ENCODE measurements at regions not wholly inside any gene's neighbourhood (a gene's known extent, or its start where the extent isn't known, plus 50 kb on each side); places are given as distances from the start of the nearest gene placed in this dataset.
A peak's percentile ranks its signal among the peaks of the same experiment; 100 is the strongest.

DNA sequence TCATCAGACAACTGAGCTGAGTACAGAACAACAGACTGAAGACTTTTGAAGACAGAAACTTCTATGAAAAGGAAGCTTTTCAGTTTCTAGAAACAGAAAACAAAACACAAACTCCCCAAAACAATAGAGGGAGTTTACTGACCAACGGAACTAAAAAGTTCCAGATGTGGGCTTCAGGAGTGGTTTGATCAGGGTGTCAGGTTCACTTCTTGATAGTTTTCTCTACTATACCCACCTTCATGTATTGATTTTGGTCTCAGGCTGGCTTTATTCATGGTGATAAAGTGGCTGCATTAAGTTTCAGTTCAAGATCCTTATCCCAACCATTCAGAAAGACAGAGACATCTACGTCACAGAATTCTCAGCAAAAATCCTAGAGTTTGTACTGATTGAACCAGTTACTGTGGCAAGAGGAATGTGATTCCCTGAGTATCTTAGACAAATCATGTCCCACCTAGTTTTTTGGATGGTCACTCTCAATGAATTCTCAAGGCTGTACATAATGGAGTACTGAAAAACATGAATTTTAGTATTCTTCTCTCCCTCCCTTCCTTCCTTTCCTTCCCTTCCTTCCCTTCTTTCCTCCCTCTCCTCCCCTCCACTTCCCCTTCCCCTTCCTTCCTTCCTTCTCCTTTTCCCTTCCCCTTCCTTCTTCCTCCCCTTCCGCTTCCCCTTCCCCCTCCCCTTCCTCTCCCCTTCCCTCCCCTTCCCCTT, 680.5 kb downstream of the PTPRU start:
- DNase-seq (ENCODE audit: low spot score): no peak

DNA sequence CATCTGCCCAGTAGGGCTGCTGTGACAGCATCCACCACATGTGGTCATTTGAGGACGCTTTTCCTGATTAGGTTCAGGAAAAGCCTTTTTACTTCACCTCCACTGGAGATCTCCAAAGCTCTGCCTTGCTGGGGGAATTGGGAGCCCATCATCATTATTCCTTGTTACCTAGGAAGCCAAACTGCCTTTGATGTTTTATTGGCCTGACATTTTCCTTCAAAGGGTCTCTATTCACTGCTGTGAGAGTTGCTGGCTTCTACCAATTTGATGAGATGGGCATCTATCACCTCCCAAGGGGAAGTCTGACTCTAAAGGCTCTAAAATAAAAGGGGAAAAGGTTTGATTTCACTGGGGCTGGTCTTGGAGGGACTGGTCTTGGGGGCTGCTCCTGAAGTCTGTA, 678.6 kb downstream of the PTPRU start:
- DNase-seq (ENCODE audit: low spot score): no peak

DNA sequence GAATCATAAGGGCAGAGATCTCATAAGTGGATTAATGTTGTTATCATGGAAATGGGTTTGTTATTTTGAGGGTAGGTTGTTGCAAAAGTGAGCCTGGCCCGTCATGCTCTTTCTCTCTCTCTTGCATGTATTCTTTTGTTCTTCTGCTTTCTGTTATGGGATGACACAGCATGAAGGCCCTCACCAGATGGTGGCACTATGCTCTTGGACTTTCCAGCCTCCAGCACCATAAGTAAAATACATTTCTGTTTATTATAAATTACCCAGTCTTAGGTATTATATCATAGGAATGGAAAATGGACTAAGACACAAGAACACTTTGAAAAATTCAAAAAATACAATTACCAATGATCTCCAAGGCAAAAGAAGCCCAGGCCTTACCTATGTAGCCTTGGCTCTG, 676.1 kb downstream of the PTPRU start:
- DNase-seq (ENCODE audit: low spot score): no peak

DNA sequence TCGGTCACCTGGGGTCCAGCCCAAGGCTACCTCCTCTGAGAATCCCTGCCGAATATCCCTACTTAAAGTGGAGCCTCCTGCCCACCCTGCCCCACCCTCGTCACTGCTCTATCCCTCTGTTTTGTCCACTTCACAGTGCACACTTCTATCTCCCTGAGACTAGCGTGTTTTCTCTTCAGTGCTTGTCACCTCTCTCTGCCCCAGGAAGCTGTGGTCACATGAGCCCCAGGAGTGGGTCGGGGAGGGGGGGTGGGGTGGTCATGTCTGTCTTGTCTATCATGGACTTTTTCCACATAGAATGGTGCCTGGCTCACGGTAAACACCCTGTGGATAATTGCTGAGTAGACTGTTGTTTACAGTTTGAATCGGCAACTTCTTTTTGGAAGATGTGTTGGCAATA, 673.6 kb downstream of the PTPRU start:
- no peak for DNase-seq (ENCODE audit: low spot score)

DNA sequence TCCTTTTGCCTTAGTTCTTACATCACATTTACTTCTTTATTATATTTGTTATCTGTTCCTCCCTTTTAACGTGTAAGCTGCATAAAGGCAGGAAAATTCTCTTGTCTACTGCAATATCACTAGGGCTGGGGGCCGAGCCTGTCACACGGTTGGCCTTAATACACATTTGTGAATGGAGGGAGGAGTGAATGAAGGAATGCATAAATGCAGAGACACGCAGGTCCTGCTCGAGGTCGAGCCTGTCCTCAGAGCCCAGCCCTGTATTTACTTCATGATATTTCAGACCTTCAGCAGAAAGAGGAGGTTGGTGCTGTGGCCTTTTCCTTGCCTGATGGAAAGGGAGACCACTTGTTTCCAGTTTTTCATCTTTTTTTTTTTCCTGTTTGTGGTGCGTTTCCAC, 671.3 kb downstream of the PTPRU start:
- DNase-seq (ENCODE audit: low spot score): no peak

DNA sequence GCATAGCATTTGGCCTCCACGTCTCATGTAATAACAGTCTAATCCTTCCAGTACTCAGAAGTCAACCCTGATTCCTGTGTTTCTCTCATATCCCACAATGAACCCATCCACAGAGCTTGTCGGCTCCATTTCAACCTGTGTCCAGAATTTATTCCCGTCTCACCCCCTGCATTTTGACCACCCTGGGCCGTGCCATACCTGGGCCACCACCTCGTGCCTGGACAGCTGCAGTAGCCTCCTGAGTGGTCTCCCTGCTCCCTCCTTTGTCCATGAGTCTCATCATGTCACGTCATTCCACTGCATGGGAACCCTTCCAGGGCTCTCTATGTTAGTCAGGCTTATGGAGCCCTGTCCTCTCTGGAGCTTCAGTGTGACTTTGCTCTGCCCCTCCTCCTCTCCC, 670.6 kb downstream of the PTPRU start:
- no peak for DNase-seq (ENCODE audit: low spot score)

DNA sequence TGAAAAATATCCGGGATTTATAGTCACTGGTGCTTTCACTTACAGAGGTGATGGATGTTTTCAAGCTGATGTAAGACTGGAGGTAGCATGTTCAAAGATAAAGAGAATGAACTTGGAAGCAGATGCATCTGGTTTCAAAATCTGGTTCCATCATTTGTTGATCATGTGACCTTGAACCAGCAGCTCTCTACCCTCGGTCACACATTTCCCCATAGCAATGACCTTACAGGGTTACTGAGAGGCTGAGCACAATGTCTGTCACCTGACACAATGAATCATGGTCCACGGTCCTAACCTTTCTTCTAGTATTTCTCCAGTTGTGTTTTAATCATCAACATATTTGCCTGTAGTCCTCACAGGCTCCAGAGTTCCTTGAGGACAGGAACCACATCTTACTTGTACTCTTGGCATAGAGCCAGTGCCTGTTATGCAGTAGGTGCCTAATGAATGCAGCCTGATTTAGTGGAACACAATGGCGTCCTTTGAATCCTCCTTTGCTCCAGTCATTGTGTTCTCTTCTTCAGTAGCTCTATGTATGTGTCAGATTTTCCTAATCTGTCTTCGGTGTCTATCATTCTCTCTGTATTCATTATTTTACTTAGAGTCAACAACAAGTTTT, 667.3 kb downstream of the PTPRU start:
- no peak for DNase-seq (ENCODE audit: low spot score)

DNA sequence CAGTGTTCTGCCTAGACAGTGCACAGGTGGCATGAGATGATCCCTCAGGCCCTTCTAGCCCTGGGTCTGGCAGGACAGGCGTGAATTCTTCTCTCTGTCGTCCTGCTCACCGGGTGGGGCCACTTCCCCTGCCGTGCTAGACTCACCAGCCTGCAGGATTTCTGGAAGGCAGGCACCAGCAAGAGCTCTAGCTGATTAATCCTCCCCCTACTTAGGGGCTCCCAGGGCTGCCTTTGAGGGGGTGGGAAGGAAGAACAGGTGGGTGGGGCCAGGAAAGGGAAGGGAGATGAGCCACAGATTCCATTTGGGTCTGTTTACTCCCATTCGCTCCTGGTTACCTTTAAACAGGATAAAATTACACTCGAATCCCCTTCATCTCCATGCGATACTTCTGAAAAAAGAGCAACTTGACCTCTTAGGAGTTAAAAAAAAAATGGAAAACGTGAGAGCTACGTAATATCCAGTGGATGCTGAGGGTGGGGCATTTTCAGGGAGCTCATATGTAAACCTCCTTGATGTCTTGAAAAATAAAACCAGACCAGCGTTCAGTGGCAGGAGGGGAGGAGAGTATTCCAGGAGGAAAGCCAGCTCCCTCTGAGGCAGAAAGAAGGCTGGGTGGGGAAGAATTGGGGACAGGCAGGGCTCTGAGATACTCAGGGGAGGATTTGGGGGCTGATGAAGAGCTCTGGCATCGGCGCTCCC, 665.5 kb downstream of the PTPRU start:
- DNase-seq (ENCODE audit: low spot score): peak; percentile 71

DNA sequence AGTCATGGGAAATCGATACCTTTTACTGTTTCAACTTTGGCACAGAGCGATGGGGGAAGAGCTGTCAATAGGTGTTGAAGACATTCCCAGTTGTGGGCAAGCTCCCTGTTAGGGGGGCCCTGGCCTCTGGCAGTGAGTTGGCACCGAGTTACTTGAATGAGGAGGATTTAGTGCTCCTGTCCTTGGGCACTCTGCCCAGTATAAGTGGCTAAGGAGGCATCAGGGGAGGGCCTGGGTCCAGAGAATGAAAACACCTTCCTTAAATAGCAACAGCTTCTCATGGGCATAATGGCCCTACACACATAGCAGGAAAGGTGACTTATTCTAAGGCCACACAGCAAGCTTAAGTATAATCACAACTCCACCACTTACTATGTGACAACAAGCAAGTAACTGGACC, 664.4 kb downstream of the PTPRU start:
- DNase-seq (ENCODE audit: low spot score): no peak

DNA sequence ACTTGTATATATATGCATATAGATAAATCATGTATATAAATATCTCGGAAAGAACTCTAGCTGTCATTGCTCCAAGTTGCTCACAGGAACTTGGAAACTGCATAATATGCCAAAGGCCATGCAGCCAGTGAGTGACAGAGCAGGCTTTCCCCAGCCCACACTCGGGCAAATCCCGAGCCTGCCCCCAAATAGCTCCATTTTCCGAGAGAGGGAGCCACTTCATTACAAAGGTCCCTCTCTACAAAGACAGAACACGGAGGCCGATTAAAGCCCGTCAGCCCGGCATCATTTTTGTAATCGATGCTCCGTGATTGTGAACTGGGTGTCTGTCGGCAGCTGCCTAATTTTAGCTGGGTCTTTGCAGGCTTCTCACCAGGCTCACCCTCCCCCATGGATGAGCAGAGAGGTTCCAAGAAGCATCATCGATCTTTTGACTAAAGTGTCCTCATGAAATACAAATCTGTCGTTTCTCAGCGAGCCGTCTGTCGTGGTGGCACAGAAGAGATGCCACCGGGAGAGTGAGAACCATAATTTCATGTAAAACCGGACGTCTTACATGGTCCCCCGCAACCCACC, 663.9 kb downstream of the PTPRU start:
- no peak for DNase-seq (ENCODE audit: low spot score)

DNA sequence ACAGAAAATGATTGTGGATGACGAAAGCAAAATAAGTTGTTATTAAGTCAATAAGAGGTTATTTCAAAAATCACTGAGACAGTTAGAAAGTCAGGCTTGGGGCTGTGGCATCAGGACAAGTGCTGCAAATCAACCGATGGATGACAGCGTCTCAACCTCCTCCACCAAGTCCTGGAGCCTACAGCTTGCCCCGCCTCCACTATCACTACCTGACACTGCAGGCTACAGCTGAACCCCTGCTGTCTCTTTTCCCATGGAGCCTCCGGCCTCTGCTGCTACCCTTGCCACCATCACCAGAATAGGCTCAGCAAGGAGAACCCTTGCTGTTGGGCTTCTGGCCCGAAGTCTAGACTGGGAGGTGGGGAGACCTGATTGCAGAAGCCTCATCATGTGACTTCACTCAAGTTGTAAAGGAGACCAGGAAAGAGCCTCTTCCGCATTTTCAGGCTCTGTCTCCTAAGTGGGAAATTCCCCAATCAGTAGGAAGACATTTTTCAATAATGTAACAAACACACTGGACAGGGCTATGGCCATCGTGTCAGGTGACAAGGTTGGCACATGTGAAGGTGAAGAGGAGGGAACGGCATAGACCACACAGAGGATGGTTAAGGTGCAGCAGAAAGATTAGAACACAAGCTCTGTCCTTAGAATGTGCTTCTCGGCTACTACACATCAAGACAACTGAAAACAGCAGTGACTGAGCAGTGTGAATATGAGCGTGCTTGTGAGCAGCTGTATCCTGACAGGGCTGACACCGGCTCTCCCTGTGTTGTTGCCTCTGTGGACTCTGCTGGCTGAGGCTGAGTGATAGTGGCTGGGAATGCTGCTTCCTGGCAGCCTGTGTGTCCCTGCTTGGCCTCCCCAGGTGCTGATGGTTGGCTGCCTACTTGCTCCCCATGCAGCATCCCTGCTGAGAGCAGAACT, 660.7 kb downstream of the PTPRU start:
- no peak for DNase-seq (ENCODE audit: low spot score)

DNA sequence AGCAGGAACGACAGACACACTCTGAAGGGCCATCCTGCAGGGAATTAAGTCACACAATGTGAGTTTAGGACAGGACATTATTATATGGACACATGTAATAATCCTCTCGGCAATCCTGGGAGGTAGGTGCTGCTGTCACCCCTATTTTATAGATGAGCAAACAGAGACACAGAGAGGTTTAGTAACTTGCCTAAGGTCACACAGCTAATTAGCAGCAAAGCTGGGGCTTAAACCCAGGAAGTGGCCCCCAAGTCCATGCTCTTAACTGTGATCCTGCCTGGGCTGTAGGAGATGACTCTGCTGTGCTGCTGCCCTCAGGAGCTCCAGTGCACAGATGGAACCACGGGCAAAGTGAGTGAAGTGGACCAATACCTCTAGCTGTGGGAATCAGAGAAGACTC, 660.0 kb downstream of the PTPRU start:
- DNase-seq (ENCODE audit: low spot score): no peak

DNA sequence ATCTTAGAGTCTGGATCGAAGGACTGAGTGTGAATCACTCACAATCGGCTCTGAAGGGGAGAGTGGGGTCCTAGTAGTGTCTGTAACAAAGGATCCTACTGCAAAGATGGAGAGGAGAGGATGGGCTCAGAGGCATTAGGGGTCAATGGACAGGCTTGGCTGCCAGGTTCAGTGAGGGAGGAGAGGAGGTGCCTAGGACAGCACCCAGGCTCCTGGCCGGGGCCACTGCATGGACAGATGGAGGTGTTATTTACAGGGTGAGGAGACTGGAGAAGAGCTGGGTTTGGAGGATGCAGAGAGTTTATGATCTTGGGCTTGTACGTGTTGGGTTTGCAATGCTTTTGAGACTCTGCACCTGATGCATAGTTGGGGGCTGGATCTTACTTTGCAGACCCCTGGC, 658.9 kb downstream of the PTPRU start:
- DNase-seq (ENCODE audit: low spot score): no peak

DNA sequence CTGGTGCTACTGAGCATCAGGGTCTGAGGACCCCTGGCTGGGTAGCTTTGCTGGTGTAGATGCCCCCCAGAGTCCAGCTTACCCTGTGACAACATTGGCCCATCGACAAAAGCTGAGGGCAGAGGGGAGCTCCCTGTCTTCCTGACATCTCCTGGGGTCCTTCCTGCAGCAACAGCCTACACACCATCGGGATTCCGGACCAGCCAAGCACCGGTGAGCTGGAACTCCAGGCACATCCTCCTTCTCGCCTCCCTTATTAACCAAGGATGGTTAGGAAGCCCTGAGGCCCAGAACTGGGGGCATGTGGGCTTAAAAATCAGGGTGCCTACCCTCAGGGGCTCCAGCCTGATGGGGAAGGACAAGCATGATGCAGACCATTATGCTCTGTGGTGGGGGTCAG, 658.0 kb downstream of the PTPRU start:
- DNase-seq (ENCODE audit: low spot score): no peak

DNA sequence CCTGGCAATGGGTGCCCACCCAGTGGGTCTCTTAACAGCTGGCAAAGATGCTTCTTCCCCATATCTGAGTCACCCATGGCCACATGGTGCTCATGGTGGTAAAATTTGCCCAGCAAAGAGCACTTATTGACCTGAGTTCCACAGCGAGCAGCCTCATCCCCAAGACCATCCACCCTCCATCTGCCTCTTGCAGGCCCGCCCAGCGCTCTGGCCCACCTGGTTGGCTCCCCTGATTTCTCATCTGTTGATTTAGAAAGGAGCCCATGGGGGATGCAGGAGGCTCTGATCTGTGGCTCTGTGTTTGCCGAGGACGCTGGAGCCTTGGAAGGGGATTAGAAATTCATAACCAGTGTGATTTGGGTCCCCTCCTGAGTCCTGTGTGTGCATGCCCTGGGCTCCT, 657.5 kb downstream of the PTPRU start:
- DNase-seq (ENCODE audit: low spot score): no peak

DNA sequence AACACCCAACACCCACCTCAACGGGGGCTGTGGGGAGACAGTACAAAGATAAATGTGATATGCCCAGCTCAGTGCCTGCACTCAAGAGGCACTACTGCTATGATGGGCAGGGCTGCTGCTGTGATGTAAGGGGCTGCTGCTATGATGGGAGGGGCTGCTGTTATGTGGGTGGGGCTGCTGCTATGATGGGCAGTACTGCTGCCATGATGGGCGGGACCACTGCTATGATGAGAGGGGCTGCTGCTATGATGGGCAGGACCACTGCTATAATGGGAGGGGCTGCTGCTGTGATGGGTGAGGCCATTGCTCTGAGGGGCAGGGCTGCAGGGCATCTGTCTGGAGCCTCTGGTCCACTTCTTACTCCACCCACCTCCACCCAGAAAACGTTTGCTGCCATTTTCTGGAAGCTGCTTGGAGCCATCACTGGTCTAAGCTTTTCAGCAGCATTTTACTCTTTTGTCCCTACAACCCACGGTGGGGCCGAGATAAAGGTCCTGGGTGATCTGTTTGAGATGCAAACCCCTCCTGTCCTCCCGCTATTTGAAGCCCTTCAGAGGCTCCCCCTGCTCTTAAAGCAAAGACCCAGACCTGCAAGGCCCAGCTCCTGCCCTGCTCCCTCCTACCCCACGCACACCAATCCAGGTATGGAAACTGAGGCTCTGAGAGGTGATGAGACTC, 656.9 kb downstream of the PTPRU start:
- no peak for DNase-seq (ENCODE audit: low spot score)

DNA sequence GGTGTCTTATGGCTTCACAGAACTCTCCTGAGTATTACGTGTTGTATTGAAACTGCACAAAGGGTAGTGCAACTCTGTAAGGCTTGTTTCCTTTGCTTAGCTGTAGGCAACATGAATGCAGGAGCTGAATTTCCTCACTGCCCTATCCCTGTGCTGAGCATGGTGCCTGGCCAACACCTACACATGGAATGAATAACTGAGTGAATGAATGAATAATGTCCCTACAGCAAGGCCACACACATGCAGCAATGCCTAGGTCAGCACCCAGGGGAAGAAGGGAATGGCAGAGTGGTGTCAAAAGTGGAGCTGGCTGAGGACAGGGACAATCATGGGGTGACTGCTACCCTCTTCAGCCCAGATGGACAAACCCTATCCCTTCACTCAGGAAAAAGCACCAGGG, 655.9 kb downstream of the PTPRU start:
- DNase-seq (ENCODE audit: low spot score): no peak

DNA sequence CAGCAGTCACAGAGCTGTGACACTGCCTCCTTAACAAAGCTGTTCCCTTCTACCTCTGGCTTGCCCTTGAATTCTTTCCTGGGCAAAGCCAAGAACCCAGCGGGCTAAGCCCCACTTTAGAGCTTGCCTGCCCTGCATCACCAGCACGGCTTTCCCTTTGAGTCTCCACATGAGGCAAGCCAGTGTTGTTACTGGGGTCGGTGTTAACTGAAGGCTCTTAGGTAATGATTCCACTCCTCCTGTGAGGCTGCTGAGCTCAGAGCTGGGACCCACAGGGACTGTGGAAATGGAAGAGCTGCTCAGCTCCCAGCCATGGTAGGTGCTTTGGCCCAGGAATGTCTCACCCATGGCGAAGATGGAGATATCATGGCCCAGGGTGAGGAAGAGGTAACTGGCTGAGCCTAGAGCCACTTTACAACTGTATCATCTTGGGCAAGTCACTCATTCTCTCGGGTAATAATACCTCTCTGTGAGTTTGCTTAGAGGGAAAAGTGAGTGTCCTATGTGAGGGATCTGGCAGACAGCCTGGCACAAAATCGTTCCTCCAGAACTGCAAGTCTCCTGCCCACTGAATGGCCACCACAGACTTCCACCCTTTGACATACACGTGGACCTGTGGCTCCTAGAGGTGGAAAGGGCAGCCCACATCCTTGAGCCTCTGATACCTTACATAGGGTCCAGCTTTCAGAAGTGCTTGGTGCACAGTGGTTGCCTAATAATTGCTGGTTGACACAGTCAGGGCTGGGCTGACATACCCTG, 654.1 kb downstream of the PTPRU start:
- DNase-seq (ENCODE audit: low spot score): no peak

DNA sequence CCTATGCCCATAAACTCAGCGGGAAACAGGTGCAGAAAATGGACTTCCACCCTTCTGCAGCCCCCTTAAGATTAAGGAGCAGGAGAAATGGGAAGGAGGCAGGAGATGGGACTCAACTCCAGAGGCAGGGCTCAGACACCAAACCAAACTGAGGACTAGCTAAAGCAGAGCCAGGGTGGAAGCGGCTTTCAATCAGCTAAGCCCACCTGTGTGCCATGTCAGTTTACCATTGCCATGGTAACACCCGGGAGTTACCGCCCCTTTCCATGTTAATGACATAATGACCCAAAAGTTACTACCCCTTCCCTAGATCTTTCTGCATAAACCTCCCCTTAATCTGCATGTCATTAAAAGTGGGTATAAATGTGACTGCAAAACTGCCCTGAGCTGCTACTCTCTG, 653.5 kb downstream of the PTPRU start:
- DNase-seq (ENCODE audit: low spot score): no peak

DNA sequence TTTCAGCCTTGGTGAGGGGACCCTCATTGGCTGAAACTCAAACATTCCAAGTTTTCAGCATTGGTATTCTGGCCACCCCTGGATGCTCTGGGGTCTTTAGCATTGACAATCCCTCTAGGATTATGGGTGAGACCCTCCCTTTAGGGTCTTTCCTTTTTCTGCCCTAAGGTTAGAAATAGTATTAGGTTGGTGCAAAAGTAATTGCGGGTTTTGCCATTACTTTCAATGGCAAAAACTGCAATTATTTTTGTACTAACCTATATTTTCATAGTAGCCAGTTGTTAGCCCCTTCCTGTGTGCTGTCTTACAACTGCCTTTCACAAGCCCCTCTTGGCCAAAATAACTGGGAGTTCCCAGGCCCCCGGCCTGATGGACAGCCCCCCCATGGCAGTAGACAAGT, 648.4 kb downstream of the PTPRU start:
- DNase-seq (ENCODE audit: low spot score): no peak

Data from umbilical cord (tissue), 1 donor.